Endothelial cell of umbilical vein (primary cell): ENCODE measurements at regions not wholly inside any gene's neighbourhood (a gene's known extent, or its start where the extent isn't known, plus 50 kb on each side); places are given as distances from the start of the nearest gene placed in this dataset.

ENCODE experiments used
- EZH2 ChIP-seq: IDR thresholded peaks from 2 replicates; pipeline ENCODE4 v1.6.1; 2012; ENCODE audit warnings: borderline replicate concordance, low read depth, mild to moderate bottlenecking, moderate library complexity, low read length, inconsistent platforms; ENCODE audit not compliant: severe bottlenecking
- FOS ChIP-seq: IDR thresholded peaks from 2 replicates; pipeline ENCODE4 v1.6.1; 2011; ENCODE audit warnings: mild to moderate bottlenecking, low read length, moderate library complexity, borderline replicate concordance; ENCODE audit not compliant: insufficient read depth
- GATA2 ChIP-seq: IDR thresholded peaks from 2 replicates; pipeline ENCODE4 v1.7.0; 2011; ENCODE audit warnings: low read depth, mild to moderate bottlenecking, moderate library complexity, mixed read lengths, low read length; ENCODE audit not compliant: insufficient read length, insufficient read depth
- JUN ChIP-seq: IDR thresholded peaks from 2 replicates; pipeline ENCODE4 v1.6.1; 2011; ENCODE audit warnings: borderline replicate concordance, low read depth; ENCODE audit not compliant: insufficient read length, insufficient read depth
- MYC ChIP-seq: IDR thresholded peaks from one replicate; pipeline ENCODE4 v1.6.1; 2011; ENCODE audit warnings: mild to moderate bottlenecking, low read depth, low read length
- POLR2A ChIP-seq: IDR thresholded peaks from 2 replicates; pipeline ENCODE4 v1.6.1; 2012; ENCODE audit warnings: low read depth, mild to moderate bottlenecking, control low read depth, low read length
- POLR2AphosphoS5 ChIP-seq: IDR thresholded peaks from 2 replicates; pipeline ENCODE4 v1.6.1; 2012; ENCODE audit warnings: low read depth, mild to moderate bottlenecking, control low read depth, low read length, moderate library complexity; ENCODE audit not compliant: insufficient read depth
- TF ChIP-seq, protein P1 (sequence below), 2 donors: IDR thresholded peaks; 1 replicate in 1 of 2; 2 replicates in 1 of 2; pipeline ENCODE4 v1.5.1; 2011; ENCODE audit warnings: low read length in 2 of 2, mild to moderate bottlenecking in 2 of 2, moderate library complexity in 2 of 2, control low read depth in 1 of 2, inconsistent platforms in 1 of 2, low read depth in 1 of 2; ENCODE audit not compliant: insufficient read depth in 1 of 2; ENCODE audit errors: extremely low read depth in 1 of 2
- TF ChIP-seq, protein P2 (sequence below): IDR thresholded peaks from 2 replicates; pipeline ENCODE4 v1.6.1; 2011; ENCODE audit not compliant: insufficient read depth, insufficient read length

DNA sequence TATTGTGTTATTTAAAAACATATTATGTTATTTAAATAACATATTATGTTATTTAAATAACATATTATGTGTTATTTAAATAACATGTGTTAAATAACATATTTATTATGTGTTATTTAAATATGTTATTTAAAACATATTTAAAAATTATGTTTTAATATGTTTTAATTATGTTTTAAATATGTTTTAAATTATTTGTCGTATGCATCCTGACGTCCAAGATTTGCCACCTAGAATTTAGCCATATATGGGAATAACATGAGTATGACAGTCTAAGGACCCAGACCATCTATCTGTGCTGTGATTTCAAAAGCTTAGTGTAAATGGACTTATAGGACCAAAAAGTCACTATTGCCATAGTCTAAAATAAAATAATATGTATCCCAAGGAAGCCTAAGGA is 484.3 kb upstream of the KLHL29 start:
- no peak for TF ChIP-seq GATA2
- TF ChIP-seq POLR2A = no peak
- TF ChIP-seq, protein P1, sequence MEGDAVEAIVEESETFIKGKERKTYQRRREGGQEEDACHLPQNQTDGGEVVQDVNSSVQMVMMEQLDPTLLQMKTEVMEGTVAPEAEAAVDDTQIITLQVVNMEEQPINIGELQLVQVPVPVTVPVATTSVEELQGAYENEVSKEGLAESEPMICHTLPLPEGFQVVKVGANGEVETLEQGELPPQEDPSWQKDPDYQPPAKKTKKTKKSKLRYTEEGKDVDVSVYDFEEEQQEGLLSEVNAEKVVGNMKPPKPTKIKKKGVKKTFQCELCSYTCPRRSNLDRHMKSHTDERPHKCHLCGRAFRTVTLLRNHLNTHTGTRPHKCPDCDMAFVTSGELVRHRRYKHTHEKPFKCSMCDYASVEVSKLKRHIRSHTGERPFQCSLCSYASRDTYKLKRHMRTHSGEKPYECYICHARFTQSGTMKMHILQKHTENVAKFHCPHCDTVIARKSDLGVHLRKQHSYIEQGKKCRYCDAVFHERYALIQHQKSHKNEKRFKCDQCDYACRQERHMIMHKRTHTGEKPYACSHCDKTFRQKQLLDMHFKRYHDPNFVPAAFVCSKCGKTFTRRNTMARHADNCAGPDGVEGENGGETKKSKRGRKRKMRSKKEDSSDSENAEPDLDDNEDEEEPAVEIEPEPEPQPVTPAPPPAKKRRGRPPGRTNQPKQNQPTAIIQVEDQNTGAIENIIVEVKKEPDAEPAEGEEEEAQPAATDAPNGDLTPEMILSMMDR (IDR thresholded peaks at IDR 0.05; ENCODE audit: extremely low read depth in 1 of 2, insufficient read depth in 1 of 2, low read depth in 1 of 2, low read length in 2 of 2) = no peak
- no peak for TF ChIP-seq EZH2
- TF ChIP-seq POLR2AphosphoS5 = no peak
- no peak for TF ChIP-seq MYC
- no peak for TF ChIP-seq JUN
- TF ChIP-seq, protein P2, sequence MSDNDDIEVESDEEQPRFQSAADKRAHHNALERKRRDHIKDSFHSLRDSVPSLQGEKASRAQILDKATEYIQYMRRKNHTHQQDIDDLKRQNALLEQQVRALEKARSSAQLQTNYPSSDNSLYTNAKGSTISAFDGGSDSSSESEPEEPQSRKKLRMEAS = no peak
- TF ChIP-seq FOS = no peak
